Ovary (tissue), 3 donors: ENCODE measurements at regions not wholly inside any gene's neighbourhood (a gene's known extent, or its start where the extent isn't known, plus 50 kb on each side); places are given as distances from the start of the nearest gene placed in this dataset.
"Not testable (repeated sequence)": the region's sequence is repeated elsewhere in the genome, so short reads cannot be mapped to it uniquely, and the experiment has no call there.

Experiments used
- CTCF ChIP-seq, 3 donors: fragments of 450-650 bp in 2 of 3; fragments of 200-600 bp in 1 of 3; IDR thresholded peaks; one replicate each; pipeline versions ENCODE4 v1.5.1 to v1.8.0; 2016 to 2022; ENCODE audit warnings: antibody characterized with exemption in 3 of 3, mild to moderate bottlenecking in 1 of 3
- EP300 ChIP-seq: sonication (generic); formaldehyde crosslinking; IDR thresholded peaks from one replicate; pipeline ENCODE4 v1.6.1; 2017; ENCODE audit warnings: antibody characterized with exemption
- POLR2A ChIP-seq: fragments of 450-650 bp; IDR thresholded peaks from one replicate; pipeline ENCODE4 v1.6.1; 2017; ENCODE audit warnings: antibody characterized with exemption, mild to moderate bottlenecking, moderate library complexity
- donor health status: DM: no; HTN: no; CAD: no.

GRCh38 chr2:109693292-109693691 is 79.1 kb downstream of the SOWAHC start:
- TF ChIP-seq CTCF (IDR thresholded peaks at IDR 0.05); EP300; POLR2A: not testable (repeated sequence)
